ENCODE measurements at regions not wholly inside any gene's neighbourhood (a gene's known extent, or its start where the extent isn't known, plus 50 kb on each side); places are given as distances from the start of the nearest gene placed in this dataset.

- DNase-seq (ENCODE audit: low spot score): no peak
These were observed 68.2 kb upstream of the NR4A3 start for GRCh38 chr9:99753436-99753835.

GRCh38 chr9:99760421-99760820 lies 61.3 kb upstream of the NR4A3 start:
- no peak for DNase-seq (ENCODE audit: low spot score)

- no peak for DNase-seq (ENCODE audit: low spot score)
These were observed 59.2 kb upstream of the NR4A3 start for GRCh38 chr9:99762470-99762869.

All from CD4-positive, alpha-beta T cell treated with Interleukin-2 at 100 ng/mL for 4 hours (primary cell).